Ishikawa (cell line): ENCODE measurements at regions not wholly inside any gene's neighbourhood (a gene's known extent, or its start where the extent isn't known, plus 50 kb on each side); places are given as distances from the start of the nearest gene placed in this dataset.

Source experiments
- CEBPB ChIP-seq: IDR thresholded peaks from 2 replicates; pipeline ENCODE4 v1.6.1; 2012
- CREB1 ChIP-seq: IDR thresholded peaks from 2 replicates; pipeline ENCODE4 v1.6.1; 2012; ENCODE audit warnings: low read depth
- EGR1 ChIP-seq: IDR thresholded peaks from 2 replicates; pipeline ENCODE4 v1.6.1; 2012
- EP300 ChIP-seq: IDR thresholded peaks from 2 replicates; pipeline ENCODE4 v1.6.1; 2012; ENCODE audit warnings: borderline replicate concordance
- FOXM1 ChIP-seq: IDR thresholded peaks from 2 replicates; pipeline ENCODE4 v1.6.1; 2012; ENCODE audit warnings: low read depth, borderline replicate concordance
- MAX ChIP-seq: IDR thresholded peaks from 2 replicates; pipeline ENCODE4 v1.6.1; 2012
- NFIC ChIP-seq: IDR thresholded peaks from 2 replicates; pipeline ENCODE4 v1.6.1; 2012
- RAD21 ChIP-seq: IDR thresholded peaks from 2 replicates; pipeline ENCODE4 v1.6.1; 2012; ENCODE audit warnings: low read depth
- TAF1 ChIP-seq: IDR thresholded peaks from 2 replicates; pipeline ENCODE4 v1.6.1; 2012; ENCODE audit warnings: low read depth, mild to moderate bottlenecking
- TCF12 ChIP-seq: IDR thresholded peaks from 2 replicates; pipeline ENCODE4 v1.6.1; 2012; ENCODE audit warnings: low read depth
- TEAD4 ChIP-seq: IDR thresholded peaks from 2 replicates; pipeline ENCODE4 v1.6.1; 2012
- YY1 ChIP-seq: IDR thresholded peaks from 2 replicates; pipeline ENCODE4 v1.6.1; 2012; ENCODE audit warnings: low read depth
- ZBTB7A ChIP-seq: IDR thresholded peaks from 2 replicates; pipeline ENCODE4 v1.6.1; 2012; ENCODE audit warnings: low read depth
- TF ChIP-seq, protein P1 (sequence below): IDR thresholded peaks from 2 replicates; pipeline ENCODE4 v1.6.1; 2012; ENCODE audit warnings: low read depth, mild to moderate bottlenecking
- TF ChIP-seq, protein P2 (sequence below): IDR thresholded peaks from 2 replicates; pipeline ENCODE4 v1.6.1; 2012

DNA sequence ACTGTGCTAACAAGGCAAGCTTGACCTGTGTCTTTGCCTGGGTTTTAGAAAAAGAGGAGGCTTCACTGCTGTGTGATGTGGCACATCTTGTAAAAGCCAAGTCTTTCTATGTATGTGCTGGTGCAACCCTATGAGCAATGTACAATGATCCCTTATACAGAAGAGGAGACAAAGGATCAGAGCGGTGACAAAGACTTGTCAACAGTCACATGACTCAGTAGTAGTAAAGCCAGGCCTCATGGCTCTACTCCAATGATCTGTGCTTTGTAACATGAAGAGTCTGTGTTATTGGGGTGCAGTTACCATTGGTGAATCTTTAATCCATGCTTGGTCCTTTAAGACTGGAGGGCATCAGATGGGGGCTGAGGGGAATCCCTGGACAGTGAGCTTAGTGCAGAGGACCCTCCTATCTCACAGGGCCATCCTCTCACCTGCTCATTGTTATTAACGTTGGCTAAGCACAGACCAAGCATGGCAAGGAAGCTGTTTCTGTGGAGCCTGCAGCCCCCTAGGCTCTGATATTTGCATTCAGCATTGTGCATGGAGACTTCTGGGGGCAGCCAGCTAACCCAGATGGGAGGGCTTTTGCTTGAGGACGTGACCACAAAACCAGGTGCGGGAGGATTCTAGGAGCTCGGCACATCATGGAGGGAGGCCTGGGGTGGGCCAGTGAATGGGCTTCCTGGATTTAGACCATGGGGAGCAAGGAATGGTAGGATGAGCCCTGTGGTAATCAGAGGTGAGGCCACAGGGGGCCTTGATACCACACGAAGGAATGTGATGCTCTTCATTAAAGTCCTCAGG is 308.8 kb upstream of the ZNF32 start:
- TF ChIP-seq, protein P1, sequence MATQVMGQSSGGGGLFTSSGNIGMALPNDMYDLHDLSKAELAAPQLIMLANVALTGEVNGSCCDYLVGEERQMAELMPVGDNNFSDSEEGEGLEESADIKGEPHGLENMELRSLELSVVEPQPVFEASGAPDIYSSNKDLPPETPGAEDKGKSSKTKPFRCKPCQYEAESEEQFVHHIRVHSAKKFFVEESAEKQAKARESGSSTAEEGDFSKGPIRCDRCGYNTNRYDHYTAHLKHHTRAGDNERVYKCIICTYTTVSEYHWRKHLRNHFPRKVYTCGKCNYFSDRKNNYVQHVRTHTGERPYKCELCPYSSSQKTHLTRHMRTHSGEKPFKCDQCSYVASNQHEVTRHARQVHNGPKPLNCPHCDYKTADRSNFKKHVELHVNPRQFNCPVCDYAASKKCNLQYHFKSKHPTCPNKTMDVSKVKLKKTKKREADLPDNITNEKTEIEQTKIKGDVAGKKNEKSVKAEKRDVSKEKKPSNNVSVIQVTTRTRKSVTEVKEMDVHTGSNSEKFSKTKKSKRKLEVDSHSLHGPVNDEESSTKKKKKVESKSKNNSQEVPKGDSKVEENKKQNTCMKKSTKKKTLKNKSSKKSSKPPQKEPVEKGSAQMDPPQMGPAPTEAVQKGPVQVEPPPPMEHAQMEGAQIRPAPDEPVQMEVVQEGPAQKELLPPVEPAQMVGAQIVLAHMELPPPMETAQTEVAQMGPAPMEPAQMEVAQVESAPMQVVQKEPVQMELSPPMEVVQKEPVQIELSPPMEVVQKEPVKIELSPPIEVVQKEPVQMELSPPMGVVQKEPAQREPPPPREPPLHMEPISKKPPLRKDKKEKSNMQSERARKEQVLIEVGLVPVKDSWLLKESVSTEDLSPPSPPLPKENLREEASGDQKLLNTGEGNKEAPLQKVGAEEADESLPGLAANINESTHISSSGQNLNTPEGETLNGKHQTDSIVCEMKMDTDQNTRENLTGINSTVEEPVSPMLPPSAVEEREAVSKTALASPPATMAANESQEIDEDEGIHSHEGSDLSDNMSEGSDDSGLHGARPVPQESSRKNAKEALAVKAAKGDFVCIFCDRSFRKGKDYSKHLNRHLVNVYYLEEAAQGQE, result no peak
- TF ChIP-seq MAX (no peak), RAD21 (no peak), EP300 (no peak), CEBPB (no peak), TAF1 (no peak), ZBTB7A (no peak), TCF12 (no peak), YY1 (no peak), NFIC (no peak), EGR1 (no peak), CREB1 (no peak), FOXM1 (no peak), TEAD4 (no peak)
- TF ChIP-seq, protein P2, sequence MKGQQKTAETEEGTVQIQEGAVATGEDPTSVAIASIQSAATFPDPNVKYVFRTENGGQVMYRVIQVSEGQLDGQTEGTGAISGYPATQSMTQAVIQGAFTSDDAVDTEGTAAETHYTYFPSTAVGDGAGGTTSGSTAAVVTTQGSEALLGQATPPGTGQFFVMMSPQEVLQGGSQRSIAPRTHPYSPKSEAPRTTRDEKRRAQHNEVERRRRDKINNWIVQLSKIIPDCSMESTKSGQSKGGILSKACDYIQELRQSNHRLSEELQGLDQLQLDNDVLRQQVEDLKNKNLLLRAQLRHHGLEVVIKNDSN, result no peak

DNA sequence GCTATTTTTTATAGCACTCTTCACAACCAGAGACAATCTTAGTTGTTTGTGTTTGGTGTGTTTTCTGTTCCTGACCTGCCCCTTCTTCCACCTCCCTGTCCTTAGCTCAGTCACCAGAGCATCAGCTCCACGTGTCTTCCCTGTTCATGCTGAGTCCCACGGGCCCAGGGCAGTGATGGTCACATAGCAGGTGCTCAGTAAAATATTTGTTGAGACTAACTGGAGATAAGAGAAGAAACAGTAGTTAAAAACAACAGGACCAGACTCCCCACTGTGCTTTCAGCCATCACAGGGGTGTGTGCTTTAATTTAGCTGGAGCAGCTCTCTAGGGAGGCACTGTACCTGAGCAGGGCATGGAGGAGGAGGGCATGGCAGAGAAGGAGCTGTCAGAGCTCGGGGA is 307.3 kb upstream of the ZNF32 start:
- TF ChIP-seq TEAD4 (no peak), TAF1 (no peak), MAX (no peak), EGR1 (no peak), EP300 (no peak), RAD21 (no peak), YY1 (no peak), CREB1 (no peak), CEBPB (no peak), TCF12 (no peak), NFIC (no peak), ZBTB7A (no peak), FOXM1 (no peak)
- TF ChIP-seq, protein P1, result no peak
- TF ChIP-seq, protein P2, result no peak

DNA sequence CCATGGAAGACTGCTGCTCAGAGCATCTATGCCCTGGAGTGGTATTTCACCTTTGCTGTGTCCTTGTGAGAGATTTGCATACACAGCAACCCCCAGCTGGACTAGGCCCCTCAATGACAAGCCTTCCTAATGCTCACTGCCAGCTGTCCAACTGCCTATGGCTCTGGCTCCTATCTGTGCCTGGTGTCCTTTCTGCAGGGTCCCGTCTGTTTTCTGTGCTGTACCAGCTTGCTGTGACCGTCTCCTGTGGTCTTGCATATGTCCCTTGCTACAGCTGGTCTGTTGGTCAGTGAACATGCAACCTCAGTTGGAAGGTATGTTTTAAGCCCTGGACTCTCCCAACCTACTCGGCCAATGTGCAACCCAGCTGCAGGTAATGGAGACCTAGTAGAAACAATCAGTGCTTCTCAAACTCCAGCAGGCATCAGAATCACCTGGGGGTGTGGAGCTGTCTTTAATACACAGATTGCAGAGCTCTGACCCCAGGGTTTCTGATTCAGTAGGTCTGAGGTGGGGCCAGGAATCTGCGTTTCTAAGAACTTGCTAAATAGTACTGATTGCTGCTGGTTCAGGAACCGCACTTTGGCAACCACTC is 306.4 kb upstream of the ZNF32 start:
- TF ChIP-seq, protein P2, result no peak
- TF ChIP-seq YY1, result no peak
- TF ChIP-seq ZBTB7A, result no peak
- no peak for TF ChIP-seq EGR1
- TF ChIP-seq MAX, result no peak
- no peak for TF ChIP-seq RAD21
- TF ChIP-seq, protein P1, result no peak
- TF ChIP-seq CREB1, result no peak
- no peak for TF ChIP-seq NFIC
- no peak for TF ChIP-seq TAF1
